ENCODE measurements at regions not wholly inside any gene's neighbourhood (a gene's known extent, or its start where the extent isn't known, plus 50 kb on each side); places are given as distances from the start of the nearest gene placed in this dataset.
A peak's percentile ranks its signal among the peaks of the same experiment; 100 is the strongest.

DNA sequence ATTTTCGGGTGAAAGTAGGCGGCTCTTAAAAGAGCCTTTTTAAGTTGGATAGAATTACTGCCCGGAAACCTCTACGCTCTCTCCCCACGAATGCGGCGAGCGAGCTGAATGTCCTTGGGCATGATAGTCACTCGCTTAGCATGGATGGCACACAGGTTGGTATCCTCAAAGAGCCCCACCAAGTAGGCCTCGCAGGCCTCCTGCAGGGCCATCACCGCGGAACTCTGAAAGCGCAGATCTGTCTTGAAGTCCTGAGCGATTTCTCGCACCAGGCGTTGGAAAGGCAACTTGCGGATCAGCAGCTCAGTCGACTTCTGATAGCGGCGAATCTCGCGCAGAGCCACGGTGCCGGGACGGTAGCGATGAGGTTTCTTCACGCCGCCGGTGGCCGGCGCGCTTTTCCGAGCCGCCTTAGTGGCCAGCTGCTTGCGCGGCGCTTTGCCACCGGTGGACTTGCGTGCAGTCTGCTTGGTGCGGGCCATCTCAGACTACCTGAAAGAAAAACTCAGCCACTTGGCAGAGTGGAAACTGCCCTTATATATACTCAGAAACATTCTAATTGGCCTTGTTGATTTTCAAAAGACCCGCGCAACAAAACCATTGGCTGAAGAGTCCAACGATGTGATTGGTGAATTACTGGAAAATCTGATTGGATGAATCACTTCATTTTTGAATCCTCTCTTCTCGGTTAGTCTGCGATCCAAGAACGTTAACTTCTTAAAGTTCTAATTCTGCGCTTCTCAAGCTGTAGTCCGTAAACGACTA lies 93.9 kb upstream of the BTN3A2 start:
- H3K27ac ChIP-seq (ENCODE audit: low read length) = no peak overlapping the region
- no peaks in the 10 kb centered on the region for H4K20me1 ChIP-seq (ENCODE audit: insufficient read depth, low read length)
- no peaks in the 10 kb centered on the region for H3K36me3 ChIP-seq (replicated peaks; ENCODE audit: low read depth, low read length)
- H2AFZ ChIP-seq (ENCODE audit: low read depth, low read length) = no peak overlapping the region
- H3K9ac ChIP-seq (ENCODE audit: low read length) = no peak overlapping the region
- peaks cover 30% of the 10 kb centered on the region; the same call in 1 of the 2 replicates for H3K9me3 ChIP-seq (ENCODE audit: insufficient read depth, low read length)
- H3K4me1 ChIP-seq (ENCODE audit: low read length) = peaks cover 5% of the 10 kb centered on the region; the same call in 1 of the 2 replicates
- no peaks in the 10 kb centered on the region for H3K79me2 ChIP-seq (ENCODE audit: low read length)
- no peak for TF ChIP-seq EZH2phosphoT487 (IDR thresholded peaks at IDR 0.05; ENCODE audit: low read depth)
- TF ChIP-seq, protein P1, sequence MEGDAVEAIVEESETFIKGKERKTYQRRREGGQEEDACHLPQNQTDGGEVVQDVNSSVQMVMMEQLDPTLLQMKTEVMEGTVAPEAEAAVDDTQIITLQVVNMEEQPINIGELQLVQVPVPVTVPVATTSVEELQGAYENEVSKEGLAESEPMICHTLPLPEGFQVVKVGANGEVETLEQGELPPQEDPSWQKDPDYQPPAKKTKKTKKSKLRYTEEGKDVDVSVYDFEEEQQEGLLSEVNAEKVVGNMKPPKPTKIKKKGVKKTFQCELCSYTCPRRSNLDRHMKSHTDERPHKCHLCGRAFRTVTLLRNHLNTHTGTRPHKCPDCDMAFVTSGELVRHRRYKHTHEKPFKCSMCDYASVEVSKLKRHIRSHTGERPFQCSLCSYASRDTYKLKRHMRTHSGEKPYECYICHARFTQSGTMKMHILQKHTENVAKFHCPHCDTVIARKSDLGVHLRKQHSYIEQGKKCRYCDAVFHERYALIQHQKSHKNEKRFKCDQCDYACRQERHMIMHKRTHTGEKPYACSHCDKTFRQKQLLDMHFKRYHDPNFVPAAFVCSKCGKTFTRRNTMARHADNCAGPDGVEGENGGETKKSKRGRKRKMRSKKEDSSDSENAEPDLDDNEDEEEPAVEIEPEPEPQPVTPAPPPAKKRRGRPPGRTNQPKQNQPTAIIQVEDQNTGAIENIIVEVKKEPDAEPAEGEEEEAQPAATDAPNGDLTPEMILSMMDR (IDR thresholded peaks at IDR 0.05; ENCODE audit: low read depth, low read length) = no peak
- H3K27me3 ChIP-seq (ENCODE audit: low read depth, low read length) = no peaks in the 10 kb centered on the region
- H3K4me3 ChIP-seq (ENCODE audit: low read length) = no peak overlapping the region
- no peak overlapping the region for H3K4me2 ChIP-seq (ENCODE audit: low read length)

GRCh38 chr6:26271668-26272024 lies 93.4 kb upstream of the BTN3A2 start:
- Histone ChIP-seq H3K9me3 (ENCODE audit: insufficient read depth, low read length) (peaks cover 30% of the 10 kb centered on the region; the same call in 1 of the 2 replicates), H3K27me3 (ENCODE audit: low read depth, low read length) (no peaks in the 10 kb centered on the region), H3K9ac (ENCODE audit: low read length) (no peak overlapping the region), H2AFZ (ENCODE audit: low read depth, low read length) (no peak overlapping the region), H3K79me2 (ENCODE audit: low read length) (no peaks in the 10 kb centered on the region), H3K4me2 (ENCODE audit: low read length) (no peak overlapping the region), H3K36me3 (replicated peaks; ENCODE audit: low read depth, low read length) (no peaks in the 10 kb centered on the region), H3K4me3 (ENCODE audit: low read length) (no peak overlapping the region), H4K20me1 (ENCODE audit: insufficient read depth, low read length) (no peaks in the 10 kb centered on the region), H3K4me1 (ENCODE audit: low read length) (peaks cover 5% of the 10 kb centered on the region; the same call in 1 of the 2 replicates), H3K27ac (ENCODE audit: low read length) (no peak overlapping the region)
- no peak for TF ChIP-seq EZH2phosphoT487 (IDR thresholded peaks at IDR 0.05; ENCODE audit: low read depth)
- TF ChIP-seq, protein P1 (IDR thresholded peaks at IDR 0.05; ENCODE audit: low read depth, low read length) = no peak

GRCh38 chr6:26272171-26272637 lies 92.8 kb upstream of the BTN3A2 start:
- Histone ChIP-seq H3K4me3 (ENCODE audit: low read length) (no peak overlapping the region), H3K79me2 (ENCODE audit: low read length) (no peaks in the 10 kb centered on the region), H3K27ac (ENCODE audit: low read length) (no peak overlapping the region), H4K20me1 (ENCODE audit: insufficient read depth, low read length) (no peaks in the 10 kb centered on the region), H2AFZ (ENCODE audit: low read depth, low read length) (no peak overlapping the region), H3K4me1 (ENCODE audit: low read length) (peaks cover 5% of the 10 kb centered on the region; the same call in 1 of the 2 replicates), H3K4me2 (ENCODE audit: low read length) (no peak overlapping the region), H3K9me3 (ENCODE audit: insufficient read depth, low read length) (peaks cover 30% of the 10 kb centered on the region; the same call in 1 of the 2 replicates), H3K36me3 (replicated peaks; ENCODE audit: low read depth, low read length) (no peaks in the 10 kb centered on the region), H3K27me3 (ENCODE audit: low read depth, low read length) (no peaks in the 10 kb centered on the region), H3K9ac (ENCODE audit: low read length) (no peak overlapping the region)
- TF ChIP-seq, protein P1 (IDR thresholded peaks at IDR 0.05; ENCODE audit: low read depth, low read length) = no peak
- TF ChIP-seq EZH2phosphoT487 (IDR thresholded peaks at IDR 0.05; ENCODE audit: low read depth) = no peak

DNA sequence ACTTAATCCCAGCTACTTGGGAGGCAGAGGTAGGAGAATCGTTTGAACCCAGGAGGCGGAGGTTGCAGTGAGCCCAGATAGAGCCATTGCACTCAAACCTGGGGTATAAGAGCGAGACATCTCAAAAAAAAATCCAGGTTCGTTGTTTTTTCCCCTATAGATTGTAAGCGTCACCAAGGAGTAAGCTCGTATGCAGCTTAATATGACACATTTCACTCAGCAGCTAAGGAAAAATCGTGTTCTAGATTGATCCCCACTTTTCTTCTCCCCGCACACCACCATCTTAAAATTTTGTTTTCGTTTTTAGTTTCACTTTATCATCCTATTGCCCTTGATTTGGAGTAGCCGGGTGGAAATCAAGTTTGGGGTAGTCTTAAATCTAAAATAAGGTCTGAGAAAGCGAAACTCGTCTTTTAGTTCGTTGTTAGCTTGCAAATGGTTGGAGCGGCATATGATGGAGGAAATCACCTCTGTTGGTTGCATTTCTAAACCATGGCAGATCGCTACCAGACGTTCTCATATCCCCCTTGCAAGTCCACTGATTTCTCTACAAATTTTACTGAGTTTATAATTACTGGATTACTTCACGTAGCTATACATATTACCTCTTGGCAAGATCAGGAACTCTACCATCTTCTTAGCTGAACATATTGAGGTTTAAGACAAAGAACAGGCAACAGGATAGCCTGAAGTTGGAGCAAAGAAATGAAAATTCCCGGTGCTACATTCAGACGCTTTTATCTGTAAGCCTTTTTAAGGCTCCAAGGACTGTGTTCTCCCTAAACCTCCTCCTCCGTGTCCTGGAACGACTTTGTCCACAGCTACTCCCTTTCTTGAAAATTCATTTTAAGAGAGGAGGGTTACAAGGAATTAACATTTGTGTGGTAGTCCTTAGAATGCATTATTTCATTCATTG lies 91.1 kb upstream of the BTN3A2 start:
- Histone ChIP-seq H3K36me3 (replicated peaks; ENCODE audit: low read depth, low read length) (no peaks in the 10 kb centered on the region), H3K4me3 (ENCODE audit: low read length) (peak overlapping the region; percentile 88), H3K9me3 (ENCODE audit: insufficient read depth, low read length) (peaks cover 30% of the 10 kb centered on the region; the same call in 1 of the 2 replicates), H3K79me2 (ENCODE audit: low read length) (no peaks in the 10 kb centered on the region), H2AFZ (ENCODE audit: low read depth, low read length) (peak overlapping the region; percentile 100), H3K27ac (ENCODE audit: low read length) (peak overlapping the region; percentile 29), H3K4me2 (ENCODE audit: low read length) (peak overlapping the region; percentile 95), H4K20me1 (ENCODE audit: insufficient read depth, low read length) (no peaks in the 10 kb centered on the region), H3K4me1 (ENCODE audit: low read length) (peaks cover 5% of the 10 kb centered on the region; the same call in 1 of the 2 replicates), H3K27me3 (ENCODE audit: low read depth, low read length) (no peaks in the 10 kb centered on the region), H3K9ac (ENCODE audit: low read length) (peak overlapping the region; percentile 78)
- no peak for TF ChIP-seq EZH2phosphoT487 (IDR thresholded peaks at IDR 0.05; ENCODE audit: low read depth)
- TF ChIP-seq, protein P1 (IDR thresholded peaks at IDR 0.05; ENCODE audit: low read depth, low read length) = no peak
